ENCODE measurements at regions not wholly inside any gene's neighbourhood (a gene's known extent, or its start where the extent isn't known, plus 50 kb on each side); places are given as distances from the start of the nearest gene placed in this dataset.

GRCh38 chr3:31181661-31182060, 287.2 kb upstream of the GADL1 start:
- Histone ChIP-seq H3K4ac (ENCODE audit: low read depth, low read length) (no peak overlapping the region), H3K4me1 (ENCODE audit: control insufficient read depth, low read depth, low read length) (peaks cover 9% of the 10 kb centered on the region), H3K18ac (ENCODE audit: low read length) (no peak overlapping the region), H3K23ac (ENCODE audit: low read length) (no peak overlapping the region), H3K9ac (ENCODE audit: low read length) (no peak overlapping the region), H2BK5ac (ENCODE audit: low read length) (no peak overlapping the region), H3K56ac (ENCODE audit: low read length) (no peak overlapping the region), H2BK120ac (ENCODE audit: low read depth, low read length) (no peak overlapping the region), H3K79me1 (ENCODE audit: low read length) (no peaks in the 10 kb centered on the region), H4K8ac (ENCODE audit: low read depth, low read length) (no peak overlapping the region), H4K5ac (ENCODE audit: low read length) (no peak overlapping the region), H3K36me3 (ENCODE audit: control insufficient read depth, insufficient read depth, low read length) (no peaks in the 10 kb centered on the region), H3K4me3 (ENCODE audit: low read length) (no peak overlapping the region), H2AK5ac (ENCODE audit: low read length) (no peak overlapping the region), H3K27ac (ENCODE audit: low read depth, low read length) (no peak overlapping the region), H2BK15ac (replicated peaks; ENCODE audit: low read depth) (no peak overlapping the region), H3K27me3 (ENCODE audit: insufficient read depth, low read length, poor library complexity) (no peaks in the 10 kb centered on the region), H3K4me2 (ENCODE audit: low read length) (no peak overlapping the region), H3K79me2 (ENCODE audit: control insufficient read depth, insufficient read depth, low read length) (no peaks in the 10 kb centered on the region)
- no CpG with 5 or more reads among the region's 16 CpGs for WGBS (ENCODE audit: extremely low coverage, insufficient coverage, low lambda C conversion rate)
- DNase-seq: no peak

GRCh38 chr3:31182661-31183060, 288.2 kb upstream of the GADL1 start:
- no peak overlapping the region for H3K18ac ChIP-seq (ENCODE audit: low read length)
- H3K27ac ChIP-seq (ENCODE audit: low read depth, low read length): no peak overlapping the region
- H3K27me3 ChIP-seq (ENCODE audit: insufficient read depth, low read length, poor library complexity): no peaks in the 10 kb centered on the region
- H4K8ac ChIP-seq (ENCODE audit: low read depth, low read length): no peak overlapping the region
- H3K9ac ChIP-seq (ENCODE audit: low read length): no peak overlapping the region
- H3K4me3 ChIP-seq (ENCODE audit: low read length): no peak overlapping the region
- no peak overlapping the region for H2BK5ac ChIP-seq (ENCODE audit: low read length)
- H2BK15ac ChIP-seq (replicated peaks; ENCODE audit: low read depth): no peak overlapping the region
- H3K56ac ChIP-seq (ENCODE audit: low read length): no peak overlapping the region
- DNase-seq: no peak
- no peaks in the 10 kb centered on the region for H3K79me1 ChIP-seq (ENCODE audit: low read length)
- H3K79me2 ChIP-seq (ENCODE audit: control insufficient read depth, insufficient read depth, low read length): no peaks in the 10 kb centered on the region
- H2AK5ac ChIP-seq (ENCODE audit: low read length): no peak overlapping the region
- no peak overlapping the region for H2BK120ac ChIP-seq (ENCODE audit: low read depth, low read length)
- no peak overlapping the region for H3K23ac ChIP-seq (ENCODE audit: low read length)
- no peak overlapping the region for H4K5ac ChIP-seq (ENCODE audit: low read length)
- H3K4me2 ChIP-seq (ENCODE audit: low read length): no peak overlapping the region
- H3K36me3 ChIP-seq (ENCODE audit: control insufficient read depth, insufficient read depth, low read length): no peaks in the 10 kb centered on the region
- WGBS (ENCODE audit: extremely low coverage, insufficient coverage, low lambda C conversion rate): no CpG with 5 or more reads among the region's 1 CpG
- H3K4ac ChIP-seq (ENCODE audit: low read depth, low read length): no peak overlapping the region
- peaks cover 9% of the 10 kb centered on the region for H3K4me1 ChIP-seq (ENCODE audit: control insufficient read depth, low read depth, low read length)

GRCh38 chr3:31184261-31185061, 290.0 kb upstream of the GADL1 start:
- Histone ChIP-seq H3K9ac (ENCODE audit: low read length) (no peak overlapping the region), H3K36me3 (ENCODE audit: control insufficient read depth, insufficient read depth, low read length) (no peaks in the 10 kb centered on the region), H3K56ac (ENCODE audit: low read length) (no peak overlapping the region), H3K79me1 (ENCODE audit: low read length) (no peaks in the 10 kb centered on the region), H3K4me3 (ENCODE audit: low read length) (no peak overlapping the region), H2BK5ac (ENCODE audit: low read length) (no peak overlapping the region), H2BK15ac (replicated peaks; ENCODE audit: low read depth) (no peak overlapping the region), H4K8ac (ENCODE audit: low read depth, low read length) (no peak overlapping the region), H3K18ac (ENCODE audit: low read length) (no peak overlapping the region), H2AK5ac (ENCODE audit: low read length) (no peak overlapping the region), H3K4ac (ENCODE audit: low read depth, low read length) (no peak overlapping the region), H3K79me2 (ENCODE audit: control insufficient read depth, insufficient read depth, low read length) (no peaks in the 10 kb centered on the region), H3K27ac (ENCODE audit: low read depth, low read length) (no peak overlapping the region), H3K27me3 (ENCODE audit: insufficient read depth, low read length, poor library complexity) (no peaks in the 10 kb centered on the region), H3K4me1 (ENCODE audit: control insufficient read depth, low read depth, low read length) (peaks cover 9% of the 10 kb centered on the region), H2BK120ac (ENCODE audit: low read depth, low read length) (no peak overlapping the region), H3K23ac (ENCODE audit: low read length) (no peak overlapping the region), H3K4me2 (ENCODE audit: low read length) (no peak overlapping the region), H4K5ac (ENCODE audit: low read length) (no peak overlapping the region)
- no CpG with 5 or more reads among the region's 3 CpGs for WGBS (ENCODE audit: extremely low coverage, insufficient coverage, low lambda C conversion rate)
- DNase-seq: no peak

GRCh38 chr3:31185062-31185357, 290.5 kb upstream of the GADL1 start:
- Histone ChIP-seq H3K79me1 (ENCODE audit: low read length) (no peaks in the 10 kb centered on the region), H2BK15ac (replicated peaks; ENCODE audit: low read depth) (no peak overlapping the region), H3K27ac (ENCODE audit: low read depth, low read length) (peak overlapping the region; percentile 25), H3K4me1 (ENCODE audit: control insufficient read depth, low read depth, low read length) (peaks cover 9% of the 10 kb centered on the region), H3K4ac (ENCODE audit: low read depth, low read length) (no peak overlapping the region), H3K4me3 (ENCODE audit: low read length) (no peak overlapping the region), H4K8ac (ENCODE audit: low read depth, low read length) (no peak overlapping the region), H3K4me2 (ENCODE audit: low read length) (no peak overlapping the region), H2BK120ac (ENCODE audit: low read depth, low read length) (no peak overlapping the region), H3K27me3 (ENCODE audit: insufficient read depth, low read length, poor library complexity) (no peaks in the 10 kb centered on the region), H4K5ac (ENCODE audit: low read length) (no peak overlapping the region), H2AK5ac (ENCODE audit: low read length) (no peak overlapping the region), H3K56ac (ENCODE audit: low read length) (peak overlapping the region; percentile 10), H3K79me2 (ENCODE audit: control insufficient read depth, insufficient read depth, low read length) (no peaks in the 10 kb centered on the region), H3K18ac (ENCODE audit: low read length) (no peak overlapping the region), H3K23ac (ENCODE audit: low read length) (no peak overlapping the region), H3K36me3 (ENCODE audit: control insufficient read depth, insufficient read depth, low read length) (no peaks in the 10 kb centered on the region), H2BK5ac (ENCODE audit: low read length) (no peak overlapping the region), H3K9ac (ENCODE audit: low read length) (no peak overlapping the region)
- no CpG with 5 or more reads among the region's 2 CpGs for WGBS (ENCODE audit: extremely low coverage, insufficient coverage, low lambda C conversion rate)
- DNase-seq: no peak

DNA sequence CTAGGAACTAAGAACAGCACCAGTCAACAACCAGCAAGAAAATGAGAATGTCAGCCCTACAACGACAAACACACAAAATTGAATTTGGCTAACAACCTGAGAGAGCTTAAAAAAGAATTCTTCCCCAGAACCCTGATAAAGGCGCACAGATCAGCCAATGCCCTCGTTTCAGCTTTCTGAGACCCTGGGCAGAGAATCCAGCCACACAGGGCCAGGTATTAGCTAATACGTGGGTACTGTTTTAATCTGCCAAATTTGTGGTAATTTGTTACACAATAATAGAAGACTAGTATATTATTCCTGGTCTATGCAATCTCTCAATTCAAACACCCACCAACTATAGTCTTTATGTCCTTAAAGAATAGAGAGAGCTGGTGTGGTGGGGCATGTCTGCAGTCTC, 291.6 kb upstream of the GADL1 start:
- Histone ChIP-seq H3K79me2 (ENCODE audit: control insufficient read depth, insufficient read depth, low read length) (no peaks in the 10 kb centered on the region), H3K18ac (ENCODE audit: low read length) (peak overlapping the region; percentile 41), H3K27me3 (ENCODE audit: insufficient read depth, low read length, poor library complexity) (no peaks in the 10 kb centered on the region), H3K4me3 (ENCODE audit: low read length) (no peak overlapping the region), H3K4ac (ENCODE audit: low read depth, low read length) (peak overlapping the region; percentile 73), H3K56ac (ENCODE audit: low read length) (no peak overlapping the region), H3K36me3 (ENCODE audit: control insufficient read depth, insufficient read depth, low read length) (no peaks in the 10 kb centered on the region), H2BK120ac (ENCODE audit: low read depth, low read length) (no peak overlapping the region), H3K23ac (ENCODE audit: low read length) (no peak overlapping the region), H3K79me1 (ENCODE audit: low read length) (no peaks in the 10 kb centered on the region), H3K4me2 (ENCODE audit: low read length) (no peak overlapping the region), H2BK15ac (replicated peaks; ENCODE audit: low read depth) (no peak overlapping the region), H3K4me1 (ENCODE audit: control insufficient read depth, low read depth, low read length) (peaks cover 9% of the 10 kb centered on the region), H4K8ac (ENCODE audit: low read depth, low read length) (no peak overlapping the region), H4K5ac (ENCODE audit: low read length) (no peak overlapping the region), H3K27ac (ENCODE audit: low read depth, low read length) (peak overlapping the region; percentile 84), H2AK5ac (ENCODE audit: low read length) (no peak overlapping the region), H2BK5ac (ENCODE audit: low read length) (peak overlapping the region; percentile 11), H3K9ac (ENCODE audit: low read length) (no peak overlapping the region)
- no peak for DNase-seq
- no CpG with 5 or more reads among the region's 4 CpGs for WGBS (ENCODE audit: extremely low coverage, insufficient coverage, low lambda C conversion rate)

DNA sequence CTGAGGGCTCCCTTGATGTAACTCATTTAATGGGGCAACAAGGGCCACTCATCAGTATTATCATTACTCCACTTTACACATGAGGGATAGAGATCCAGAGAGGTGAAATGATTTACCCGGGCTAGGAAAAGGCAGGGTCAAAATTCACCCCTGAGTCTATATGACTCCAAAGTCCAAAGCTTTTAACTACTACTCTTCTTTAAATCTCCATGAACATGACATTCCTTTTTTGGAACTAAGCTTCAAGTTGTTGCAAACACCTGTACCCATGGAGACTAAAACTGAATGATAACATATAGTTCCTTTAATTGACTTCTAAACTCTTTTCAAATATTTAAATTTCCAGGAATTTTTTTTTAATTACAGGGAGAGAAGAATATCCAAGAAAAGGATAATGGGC, 292.9 kb upstream of the GADL1 start:
- Histone ChIP-seq H3K79me2 (ENCODE audit: control insufficient read depth, insufficient read depth, low read length) (no peaks in the 10 kb centered on the region), H3K4me2 (ENCODE audit: low read length) (no peak overlapping the region), H2AK5ac (ENCODE audit: low read length) (no peak overlapping the region), H2BK5ac (ENCODE audit: low read length) (no peak overlapping the region), H2BK120ac (ENCODE audit: low read depth, low read length) (peak overlapping the region; percentile 88), H3K36me3 (ENCODE audit: control insufficient read depth, insufficient read depth, low read length) (no peaks in the 10 kb centered on the region), H3K23ac (ENCODE audit: low read length) (no peak overlapping the region), H3K27me3 (ENCODE audit: insufficient read depth, low read length, poor library complexity) (no peaks in the 10 kb centered on the region), H3K4me1 (ENCODE audit: control insufficient read depth, low read depth, low read length) (peaks cover 9% of the 10 kb centered on the region), H3K4me3 (ENCODE audit: low read length) (no peak overlapping the region), H2BK15ac (replicated peaks; ENCODE audit: low read depth) (no peak overlapping the region), H3K9ac (ENCODE audit: low read length) (no peak overlapping the region), H3K27ac (ENCODE audit: low read depth, low read length) (no peak overlapping the region), H3K4ac (ENCODE audit: low read depth, low read length) (no peak overlapping the region), H3K56ac (ENCODE audit: low read length) (no peak overlapping the region), H3K79me1 (ENCODE audit: low read length) (no peaks in the 10 kb centered on the region), H4K8ac (ENCODE audit: low read depth, low read length) (no peak overlapping the region), H3K18ac (ENCODE audit: low read length) (no peak overlapping the region), H4K5ac (ENCODE audit: low read length) (no peak overlapping the region)
- no CpG with 5 or more reads among the region's 1 CpG for WGBS (ENCODE audit: extremely low coverage, insufficient coverage, low lambda C conversion rate)
- no peak for DNase-seq
